Progenitor cell of endocrine pancreas (in vitro differentiated cells): ENCODE measurements at regions not wholly inside any gene's neighbourhood (a gene's known extent, or its start where the extent isn't known, plus 50 kb on each side); places are given as distances from the start of the nearest gene placed in this dataset.

Experiments
- DNase-seq: peaks from one replicate; pipeline ENCODE4 v3.0.0; 2021; ENCODE audit warnings: low spot score; ENCODE audit not compliant: unreplicated experiment
- H3K27ac Mint-ChIP-seq: 2 replicates; pipeline ENCODE4 v1.8.0; 2021; ENCODE audit warnings: mild to moderate bottlenecking, moderate library complexity, mixed read lengths
- H3K27me3 Mint-ChIP-seq: 2 replicates; pipeline ENCODE4 v1.8.0; 2021; ENCODE audit warnings: mixed read lengths
- H3K36me3 Mint-ChIP-seq: 2 replicates; pipeline ENCODE4 v1.8.0; 2022; ENCODE audit warnings: mixed read lengths; ENCODE audit not compliant: insufficient read depth
- H3K4me1 Mint-ChIP-seq: 2 replicates; pipeline ENCODE4 v1.8.0; 2021; ENCODE audit warnings: low read depth, mixed read lengths
- H3K4me3 Mint-ChIP-seq: 2 replicates; pipeline ENCODE4 v1.8.0; 2021; ENCODE audit warnings: low read depth, mild to moderate bottlenecking, moderate library complexity, mixed read lengths
- H3K9me3 Mint-ChIP-seq: 2 replicates; pipeline ENCODE4 v1.8.0; 2021; ENCODE audit warnings: low read depth, mixed read lengths
- TF ChIP-seq, protein P1 (sequence below): fragments of 200-600 bp; sonication (generic); IDR thresholded peaks from one replicate; pipeline ENCODE4 v1.5.0; 2021; ENCODE audit warnings: antibody characterized with exemption, mild to moderate bottlenecking; ENCODE audit not compliant: unreplicated experiment

DNA sequence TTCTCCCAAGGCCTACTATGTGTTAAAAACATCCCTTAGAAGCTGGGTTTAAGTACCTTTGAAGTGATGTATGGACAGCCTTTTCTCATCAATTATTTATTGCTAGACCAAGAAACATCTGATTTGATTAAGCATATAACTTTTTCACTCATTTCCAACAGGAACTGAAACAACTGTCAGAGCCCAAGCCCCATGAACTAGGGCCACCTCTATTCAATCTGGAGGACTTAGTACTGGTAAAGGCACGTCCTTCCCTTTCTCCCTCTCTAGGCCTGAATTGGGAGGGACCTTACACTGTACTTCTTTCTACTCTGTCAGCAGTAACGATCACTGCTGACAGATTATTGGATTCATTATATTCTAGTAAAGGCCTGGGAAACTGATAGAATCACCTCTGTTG lies 612.0 kb upstream of the CDH8 start:
- no peaks in the 10 kb centered on the region for H3K36me3 Mint-ChIP-seq
- H3K27ac Mint-ChIP-seq, result no peak overlapping the region
- no peaks in the 10 kb centered on the region for H3K27me3 Mint-ChIP-seq
- H3K4me1 Mint-ChIP-seq, result no peaks in the 10 kb centered on the region
- no peak for DNase-seq
- no peak overlapping the region for H3K4me3 Mint-ChIP-seq
- peaks cover 3% of the 10 kb centered on the region for H3K9me3 Mint-ChIP-seq
- TF ChIP-seq, protein P1, sequence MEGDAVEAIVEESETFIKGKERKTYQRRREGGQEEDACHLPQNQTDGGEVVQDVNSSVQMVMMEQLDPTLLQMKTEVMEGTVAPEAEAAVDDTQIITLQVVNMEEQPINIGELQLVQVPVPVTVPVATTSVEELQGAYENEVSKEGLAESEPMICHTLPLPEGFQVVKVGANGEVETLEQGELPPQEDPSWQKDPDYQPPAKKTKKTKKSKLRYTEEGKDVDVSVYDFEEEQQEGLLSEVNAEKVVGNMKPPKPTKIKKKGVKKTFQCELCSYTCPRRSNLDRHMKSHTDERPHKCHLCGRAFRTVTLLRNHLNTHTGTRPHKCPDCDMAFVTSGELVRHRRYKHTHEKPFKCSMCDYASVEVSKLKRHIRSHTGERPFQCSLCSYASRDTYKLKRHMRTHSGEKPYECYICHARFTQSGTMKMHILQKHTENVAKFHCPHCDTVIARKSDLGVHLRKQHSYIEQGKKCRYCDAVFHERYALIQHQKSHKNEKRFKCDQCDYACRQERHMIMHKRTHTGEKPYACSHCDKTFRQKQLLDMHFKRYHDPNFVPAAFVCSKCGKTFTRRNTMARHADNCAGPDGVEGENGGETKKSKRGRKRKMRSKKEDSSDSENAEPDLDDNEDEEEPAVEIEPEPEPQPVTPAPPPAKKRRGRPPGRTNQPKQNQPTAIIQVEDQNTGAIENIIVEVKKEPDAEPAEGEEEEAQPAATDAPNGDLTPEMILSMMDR, result no peak

DNA sequence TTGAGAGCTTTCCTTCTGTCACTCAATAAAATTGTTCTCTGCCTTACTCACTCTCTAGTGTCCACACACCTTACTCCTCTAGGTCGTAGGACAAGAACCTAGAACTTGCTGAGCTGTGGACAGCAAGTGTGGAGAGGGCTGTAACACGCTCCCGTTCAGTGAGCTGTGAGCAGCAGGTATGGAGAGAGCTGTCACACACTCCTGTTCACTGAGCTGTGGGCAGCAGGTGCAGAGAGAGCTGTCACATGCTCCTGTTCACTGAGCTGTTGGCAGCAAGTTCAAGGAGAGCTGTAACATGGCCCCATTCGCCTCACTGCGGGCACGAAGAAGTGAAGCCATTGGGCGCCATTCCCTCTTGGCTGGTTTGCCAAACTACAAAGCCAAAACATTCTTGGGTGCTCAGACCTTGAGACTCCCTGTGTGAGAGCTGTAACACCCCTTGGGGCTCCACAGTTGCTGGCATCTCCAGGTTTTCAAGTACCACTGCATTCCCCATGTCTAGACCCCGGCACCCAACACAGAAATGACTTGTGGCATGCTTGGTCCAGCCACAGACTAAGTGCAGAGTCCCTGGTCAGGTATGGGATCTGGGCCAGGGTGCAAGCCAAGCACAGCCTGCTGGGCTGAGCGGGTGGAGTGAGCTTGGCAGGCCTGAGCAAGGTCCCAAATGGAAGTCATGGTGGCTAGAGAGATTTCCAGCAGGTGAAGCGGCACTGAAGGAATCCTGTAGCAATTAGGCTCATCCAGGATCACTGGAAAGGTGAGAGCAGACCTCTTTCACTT lies 608.0 kb upstream of the CDH8 start:
- TF ChIP-seq, protein P1, result no peak
- Mint-ChIP-seq H3K36me3 (no peaks in the 10 kb centered on the region), H3K4me1 (no peaks in the 10 kb centered on the region), H3K27me3 (no peaks in the 10 kb centered on the region), H3K4me3 (no peak overlapping the region), H3K27ac (no peak overlapping the region), H3K9me3 (peaks cover 1% of the 10 kb centered on the region)
- no peak for DNase-seq

DNA sequence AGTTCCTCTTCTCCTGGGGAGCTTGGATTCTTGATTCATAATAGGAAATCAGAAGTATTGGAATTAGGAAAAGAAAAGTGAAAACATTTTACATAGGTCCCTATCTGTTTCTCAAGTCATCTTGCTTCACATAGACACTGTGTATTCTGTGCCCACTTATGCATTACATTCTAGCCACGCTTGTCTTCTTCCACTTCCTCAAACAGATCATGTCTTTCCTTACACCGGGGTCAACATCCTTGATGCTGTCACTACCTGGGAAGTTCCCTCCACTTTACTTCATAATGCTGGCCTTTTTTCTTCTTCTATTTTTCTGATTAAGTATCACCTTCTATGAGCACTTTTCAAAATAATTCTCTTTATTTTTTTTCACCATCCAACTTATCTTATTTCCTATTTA lies 606.4 kb upstream of the CDH8 start:
- no peaks in the 10 kb centered on the region for H3K9me3 Mint-ChIP-seq
- no peak overlapping the region for H3K27ac Mint-ChIP-seq
- no peaks in the 10 kb centered on the region for H3K4me1 Mint-ChIP-seq
- no peaks in the 10 kb centered on the region for H3K36me3 Mint-ChIP-seq
- H3K27me3 Mint-ChIP-seq, result no peaks in the 10 kb centered on the region
- H3K4me3 Mint-ChIP-seq, result no peak overlapping the region
- no peak for DNase-seq
- TF ChIP-seq, protein P1, result no peak

DNA sequence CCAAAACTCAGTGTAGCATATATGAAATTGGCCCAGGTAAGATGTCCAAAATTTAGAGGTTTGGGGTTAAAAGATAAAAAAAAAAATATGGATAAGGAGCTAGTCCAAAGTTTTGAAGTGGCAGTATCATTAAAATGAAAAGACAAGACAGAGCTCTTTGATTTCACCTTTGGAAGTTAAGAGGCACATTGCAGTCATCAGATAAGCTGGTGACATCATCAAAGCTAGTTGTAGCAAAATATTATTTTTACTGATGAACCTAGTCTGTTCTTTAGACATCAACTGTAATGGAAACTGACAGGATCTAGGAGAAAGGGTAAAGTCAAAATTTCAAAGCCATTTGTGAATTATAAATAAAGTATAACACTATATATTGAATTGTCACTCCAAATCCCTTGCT lies 603.7 kb upstream of the CDH8 start:
- H3K9me3 Mint-ChIP-seq, result no peaks in the 10 kb centered on the region
- no peaks in the 10 kb centered on the region for H3K27me3 Mint-ChIP-seq
- H3K4me3 Mint-ChIP-seq, result no peak overlapping the region
- H3K36me3 Mint-ChIP-seq, result no peaks in the 10 kb centered on the region
- no peaks in the 10 kb centered on the region for H3K4me1 Mint-ChIP-seq
- DNase-seq, result no peak
- no peak overlapping the region for H3K27ac Mint-ChIP-seq
- TF ChIP-seq, protein P1, result no peak

DNA sequence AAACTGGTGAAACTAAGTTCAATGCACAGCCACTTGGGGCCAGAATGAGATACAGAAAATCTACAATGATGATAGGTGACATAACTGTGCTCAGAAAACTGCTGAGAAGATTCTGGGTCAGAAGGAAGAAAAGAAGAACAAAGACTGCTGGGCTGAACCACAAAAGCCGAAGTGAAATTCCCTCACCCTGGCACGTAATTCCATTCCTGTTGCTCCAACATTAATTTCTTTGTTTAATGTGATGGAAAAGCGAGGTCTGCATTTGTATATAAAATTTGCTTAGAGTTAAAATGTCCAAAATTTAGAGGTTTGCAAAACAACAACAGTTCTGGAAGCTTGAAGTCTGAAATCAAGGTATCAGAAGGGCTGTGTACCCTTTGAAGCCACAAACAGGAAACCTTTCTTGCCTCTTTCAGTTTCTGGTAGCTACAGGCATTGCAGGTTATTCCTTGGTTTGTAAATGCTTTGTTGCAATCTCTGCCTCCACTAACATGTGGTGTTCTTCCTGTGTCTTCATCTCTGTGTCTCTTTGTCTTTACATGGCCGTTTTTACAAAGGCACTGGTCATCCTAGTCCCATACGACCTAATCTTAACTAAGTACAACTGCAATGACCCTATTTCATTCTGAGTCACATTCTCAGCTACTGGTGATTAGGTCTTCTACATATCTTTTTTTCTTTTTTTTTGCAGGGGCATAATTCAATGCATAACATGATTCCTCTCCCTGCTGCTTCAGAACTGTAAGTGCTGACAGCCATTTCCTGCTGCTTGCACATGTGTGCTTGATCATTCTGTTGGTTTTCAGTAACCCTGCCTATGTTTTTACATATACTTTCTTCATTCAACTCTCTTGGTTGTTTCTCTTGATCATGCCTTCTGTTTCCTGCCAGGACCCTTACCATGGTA lies 603.0 kb upstream of the CDH8 start:
- Mint-ChIP-seq H3K36me3 (no peaks in the 10 kb centered on the region), H3K4me3 (no peak overlapping the region), H3K4me1 (no peaks in the 10 kb centered on the region), H3K27me3 (no peaks in the 10 kb centered on the region), H3K9me3 (no peaks in the 10 kb centered on the region), H3K27ac (no peak overlapping the region)
- TF ChIP-seq, protein P1, result no peak
- no peak for DNase-seq
